ENCODE measurements at regions not wholly inside any gene's neighbourhood (a gene's known extent, or its start where the extent isn't known, plus 50 kb on each side); places are given as distances from the start of the nearest gene placed in this dataset.
"Not testable (repeated sequence)": the region's sequence is repeated elsewhere in the genome, so short reads cannot be mapped to it uniquely, and the experiment has no call there.

GRCh38 chr1:56097713-56098112, 481.6 kb downstream of the PLPP3 start:
- DNase-seq = no peak

- no peak for DNase-seq
Observed at GRCh38 chr1:56095696-56096665, 483.4 kb downstream of the PLPP3 start.

GRCh38 chr1:56094168-56094567, 485.2 kb downstream of the PLPP3 start:
- DNase-seq = no peak

GRCh38 chr1:56092684-56093570, 486.4 kb downstream of the PLPP3 start:
- DNase-seq = no peak

GRCh38 chr1:56089826-56090225, 489.5 kb downstream of the PLPP3 start:
- not testable (repeated sequence) for DNase-seq

- no peak for DNase-seq
Observed at GRCh38 chr1:56084246-56084645, 495.1 kb downstream of the PLPP3 start.

- DNase-seq = no peak
Observed at GRCh38 chr1:56081736-56082135, 497.6 kb downstream of the PLPP3 start.

- DNase-seq = no peak
Observed at GRCh38 chr1:56081173-56081572, 498.2 kb downstream of the PLPP3 start.

- DNase-seq = no peak
Observed at GRCh38 chr1:56080123-56080522, 499.2 kb downstream of the PLPP3 start.

GRCh38 chr1:56079391-56079790, 500.0 kb downstream of the PLPP3 start:
- no peak for DNase-seq

- DNase-seq = no peak
Observed at GRCh38 chr1:56077206-56077605, 502.2 kb downstream of the PLPP3 start.

- DNase-seq = no peak
Observed at GRCh38 chr1:56074007-56074651, 505.2 kb downstream of the PLPP3 start.

GRCh38 chr1:56073614-56074006, 505.8 kb downstream of the PLPP3 start:
- DNase-seq = no peak

GRCh38 chr1:56073206-56073605, 506.2 kb downstream of the PLPP3 start:
- no peak for DNase-seq

- no peak for DNase-seq
Observed at GRCh38 chr1:56072310-56072709, 507.1 kb downstream of the PLPP3 start.

- DNase-seq = no peak
Observed at GRCh38 chr1:56071351-56071750, 508.0 kb downstream of the PLPP3 start.

GRCh38 chr1:56070601-56071000, 508.8 kb downstream of the PLPP3 start:
- no peak for DNase-seq

GRCh38 chr1:56069824-56070223, 509.5 kb downstream of the PLPP3 start:
- DNase-seq = no peak

- no peak for DNase-seq
Observed at GRCh38 chr1:56068908-56069307, 510.5 kb downstream of the PLPP3 start.

- DNase-seq = no peak
Observed at GRCh38 chr1:56068210-56068609, 511.2 kb downstream of the PLPP3 start.

GRCh38 chr1:56065729-56066128, 513.6 kb downstream of the PLPP3 start:
- no peak for DNase-seq

GRCh38 chr1:56064705-56065104, 514.7 kb downstream of the PLPP3 start:
- DNase-seq = no peak

- DNase-seq = no peak
Observed at GRCh38 chr1:56063461-56063860, 515.9 kb downstream of the PLPP3 start.

All from NCI-H2107 (cell line).